SK-N-SH treated with all-trans-retinoic acid at 6 μM for 48 hours (cell line): ENCODE measurements at regions not wholly inside any gene's neighbourhood (a gene's known extent, or its start where the extent isn't known, plus 50 kb on each side); places are given as distances from the start of the nearest gene placed in this dataset.
A peak's percentile ranks its signal among the peaks of the same experiment; 100 is the strongest.

Experiments
- ATAC-seq: fragments of 200-7000 bp; cut with Tn5 transposase; 3 replicates; pipeline ENCODE4 v1.9.1; 2020; ENCODE audit warnings: mild to moderate bottlenecking, moderate library complexity
- ARNTL ChIP-seq: fragments of 450-650 bp; formaldehyde crosslinking; IDR thresholded peaks from 2 replicates; pipeline ENCODE4 v1.5.0; 2020; ENCODE audit warnings: low read depth, mild to moderate bottlenecking, moderate library complexity, borderline replicate concordance
- CREB5 ChIP-seq: fragments of 250-450 bp; sonication (Bioruptor Pico); IDR thresholded peaks from 2 replicates; pipeline ENCODE4 v1.5.1; 2020; ENCODE audit warnings: low read depth, mild to moderate bottlenecking, moderate library complexity
- CSDC2 ChIP-seq: fragments of 250-450 bp; sonication (Bioruptor Pico); IDR thresholded peaks from 2 replicates; pipeline ENCODE4 v1.5.0; 2020; ENCODE audit warnings: mild to moderate bottlenecking, moderate library complexity
- CSRNP3 ChIP-seq: fragments of 250-450 bp; sonication (Bioruptor Pico); IDR thresholded peaks from 2 replicates; pipeline ENCODE4 v1.5.1; 2021; ENCODE audit warnings: mild to moderate bottlenecking, moderate library complexity
- ESRRG ChIP-seq: fragments of 250-450 bp; sonication (Bioruptor Pico); IDR thresholded peaks from 2 replicates; pipeline ENCODE4 v1.6.1; 2021; ENCODE audit warnings: mild to moderate bottlenecking
- ISL1 ChIP-seq: fragments of 250-450 bp; sonication (Bioruptor Pico); IDR thresholded peaks from 2 replicates; pipeline ENCODE4 v2.1.2; 2022; ENCODE audit warnings: mild to moderate bottlenecking, moderate library complexity
- OSR1 ChIP-seq: fragments of 250-450 bp; sonication (Bioruptor Pico); IDR thresholded peaks from 2 replicates; pipeline ENCODE4 v1.8.0; 2022; ENCODE audit warnings: moderate library complexity, mild to moderate bottlenecking, inconsistent platforms
- PPARA ChIP-seq: fragments of 250-450 bp; sonication (Bioruptor Pico); IDR thresholded peaks from 2 replicates; pipeline ENCODE4 v1.5.0; 2020; ENCODE audit warnings: mild to moderate bottlenecking, borderline replicate concordance
- RARB ChIP-seq: fragments of 250-450 bp; sonication (Bioruptor Pico); IDR thresholded peaks from 2 replicates; pipeline ENCODE4 v1.8.0; 2021; ENCODE audit warnings: mild to moderate bottlenecking, moderate library complexity
- SNAI2 ChIP-seq: fragments of 250-450 bp; sonication (Bioruptor Pico); IDR thresholded peaks from 2 replicates; pipeline ENCODE4 v1.5.0; 2020; ENCODE audit warnings: mild to moderate bottlenecking, moderate library complexity
- TOX ChIP-seq: fragments of 250-450 bp; sonication (Bioruptor Pico); IDR thresholded peaks from 2 replicates; pipeline ENCODE4 v1.8.0; 2021; ENCODE audit warnings: mild to moderate bottlenecking, moderate library complexity, borderline replicate concordance
- ZC3H10 ChIP-seq: fragments of 250-450 bp; sonication (Bioruptor Pico); IDR thresholded peaks from 2 replicates; pipeline ENCODE4 v1.5.1; 2021; ENCODE audit warnings: mild to moderate bottlenecking, moderate library complexity
- ZFP3 ChIP-seq: fragments of 250-450 bp; sonication (Bioruptor Pico); IDR thresholded peaks from 2 replicates; pipeline ENCODE4 v1.5.0; 2020; ENCODE audit warnings: mild to moderate bottlenecking, moderate library complexity
- ZFP30 ChIP-seq: fragments of 450-650 bp; formaldehyde crosslinking; IDR thresholded peaks from 2 replicates; pipeline ENCODE4 v1.5.0; 2022; ENCODE audit warnings: mild to moderate bottlenecking, moderate library complexity
- ZNF565 ChIP-seq: fragments of 450-650 bp; formaldehyde crosslinking; conservative IDR thresholded peaks from 2 replicates; pipeline ENCODE4 v1.5.0; 2020; ENCODE audit warnings: low read depth, mild to moderate bottlenecking, moderate library complexity
- ZNF70 ChIP-seq: fragments of 450-650 bp; formaldehyde crosslinking; IDR thresholded peaks from 2 replicates; pipeline ENCODE4 v1.5.0; 2020; ENCODE audit warnings: mild to moderate bottlenecking, moderate library complexity
- ZNF8 ChIP-seq: fragments of 450-650 bp; formaldehyde crosslinking; IDR thresholded peaks from 2 replicates; pipeline ENCODE4 v1.5.0; 2020; ENCODE audit warnings: mild to moderate bottlenecking, moderate library complexity
- TF ChIP-seq, protein P1 (sequence below): fragments of 250-450 bp; sonication (Bioruptor Pico); IDR thresholded peaks from 2 replicates; pipeline ENCODE4 v1.8.0; 2021; ENCODE audit warnings: low read depth, mild to moderate bottlenecking, moderate library complexity, borderline replicate concordance
- TF ChIP-seq, protein P2 (sequence below): fragments of 250-450 bp; sonication (Bioruptor Pico); IDR thresholded peaks from 2 replicates; pipeline ENCODE4 v1.5.0; 2020; ENCODE audit warnings: mild to moderate bottlenecking, moderate library complexity
- TF ChIP-seq, protein P3 (sequence below): fragments of 250-450 bp; sonication (Bioruptor Pico); IDR thresholded peaks from 2 replicates; pipeline ENCODE4 v1.8.0; 2020; ENCODE audit warnings: mild to moderate bottlenecking, moderate library complexity, borderline replicate concordance

GRCh38 chr14:80269353-80269925 is 58.1 kb upstream of the DIO2 start:
- ATAC-seq: peak; percentile 66
- TF ChIP-seq ZNF565 (CRISPR knock-in tag) (no peak), ESRRG (CRISPR knock-in tag) (no peak), ISL1 (CRISPR knock-in tag) (no peak), ZNF8 (CRISPR knock-in tag) (no peak), PPARA (CRISPR knock-in tag) (no peak), TOX (CRISPR knock-in tag) (no peak), CREB5 (CRISPR knock-in tag) (no peak), ARNTL (CRISPR knock-in tag) (no peak), SNAI2 (CRISPR knock-in tag) (no peak)
- TF ChIP-seq, protein P1, sequence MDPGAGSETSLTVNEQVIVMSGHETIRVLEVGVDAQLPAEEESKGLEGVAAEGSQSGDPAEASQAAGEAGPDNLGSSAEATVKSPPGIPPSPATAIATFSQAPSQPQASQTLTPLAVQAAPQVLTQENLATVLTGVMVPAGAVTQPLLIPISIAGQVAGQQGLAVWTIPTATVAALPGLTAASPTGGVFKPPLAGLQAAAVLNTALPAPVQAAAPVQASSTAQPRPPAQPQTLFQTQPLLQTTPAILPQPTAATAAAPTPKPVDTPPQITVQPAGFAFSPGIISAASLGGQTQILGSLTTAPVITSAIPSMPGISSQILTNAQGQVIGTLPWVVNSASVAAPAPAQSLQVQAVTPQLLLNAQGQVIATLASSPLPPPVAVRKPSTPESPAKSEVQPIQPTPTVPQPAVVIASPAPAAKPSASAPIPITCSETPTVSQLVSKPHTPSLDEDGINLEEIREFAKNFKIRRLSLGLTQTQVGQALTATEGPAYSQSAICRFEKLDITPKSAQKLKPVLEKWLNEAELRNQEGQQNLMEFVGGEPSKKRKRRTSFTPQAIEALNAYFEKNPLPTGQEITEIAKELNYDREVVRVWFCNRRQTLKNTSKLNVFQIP (CRISPR knock-in tag): no peak
- TF ChIP-seq, protein P2, sequence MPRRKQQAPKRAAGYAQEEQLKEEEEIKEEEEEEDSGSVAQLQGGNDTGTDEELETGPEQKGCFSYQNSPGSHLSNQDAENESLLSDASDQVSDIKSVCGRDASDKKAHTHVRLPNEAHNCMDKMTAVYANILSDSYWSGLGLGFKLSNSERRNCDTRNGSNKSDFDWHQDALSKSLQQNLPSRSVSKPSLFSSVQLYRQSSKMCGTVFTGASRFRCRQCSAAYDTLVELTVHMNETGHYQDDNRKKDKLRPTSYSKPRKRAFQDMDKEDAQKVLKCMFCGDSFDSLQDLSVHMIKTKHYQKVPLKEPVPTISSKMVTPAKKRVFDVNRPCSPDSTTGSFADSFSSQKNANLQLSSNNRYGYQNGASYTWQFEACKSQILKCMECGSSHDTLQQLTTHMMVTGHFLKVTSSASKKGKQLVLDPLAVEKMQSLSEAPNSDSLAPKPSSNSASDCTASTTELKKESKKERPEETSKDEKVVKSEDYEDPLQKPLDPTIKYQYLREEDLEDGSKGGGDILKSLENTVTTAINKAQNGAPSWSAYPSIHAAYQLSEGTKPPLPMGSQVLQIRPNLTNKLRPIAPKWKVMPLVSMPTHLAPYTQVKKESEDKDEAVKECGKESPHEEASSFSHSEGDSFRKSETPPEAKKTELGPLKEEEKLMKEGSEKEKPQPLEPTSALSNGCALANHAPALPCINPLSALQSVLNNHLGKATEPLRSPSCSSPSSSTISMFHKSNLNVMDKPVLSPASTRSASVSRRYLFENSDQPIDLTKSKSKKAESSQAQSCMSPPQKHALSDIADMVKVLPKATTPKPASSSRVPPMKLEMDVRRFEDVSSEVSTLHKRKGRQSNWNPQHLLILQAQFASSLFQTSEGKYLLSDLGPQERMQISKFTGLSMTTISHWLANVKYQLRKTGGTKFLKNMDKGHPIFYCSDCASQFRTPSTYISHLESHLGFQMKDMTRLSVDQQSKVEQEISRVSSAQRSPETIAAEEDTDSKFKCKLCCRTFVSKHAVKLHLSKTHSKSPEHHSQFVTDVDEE (CRISPR knock-in tag): no peak

DNA sequence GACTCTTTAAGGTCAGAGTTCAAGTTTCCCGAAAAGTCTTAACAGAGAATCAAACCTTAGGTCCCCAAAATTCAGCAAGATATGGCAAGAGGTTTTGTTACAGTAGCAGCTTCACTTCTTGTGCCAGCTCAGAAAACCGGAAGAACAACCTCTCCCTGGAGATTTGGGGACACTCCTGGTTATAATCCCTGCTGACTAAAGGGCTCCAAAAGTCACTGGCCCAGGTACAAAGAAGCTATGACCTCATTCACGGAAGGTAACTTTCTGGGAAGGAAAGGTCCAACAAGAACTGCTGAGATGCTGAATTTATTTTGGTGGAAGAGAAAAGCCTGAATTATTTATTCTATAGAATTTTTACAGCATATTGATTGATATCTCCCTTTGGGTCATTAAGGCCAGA is 55.6 kb upstream of the DIO2 start:
- no peak for ATAC-seq
- no peak for TF ChIP-seq ZNF565 (CRISPR knock-in tag)
- no peak for TF ChIP-seq TOX (CRISPR knock-in tag)
- TF ChIP-seq CSRNP3: no peak
- no peak for TF ChIP-seq ZFP3 (CRISPR knock-in tag)
- no peak for TF ChIP-seq RARB (CRISPR knock-in tag)
- TF ChIP-seq ESRRG (CRISPR knock-in tag): no peak
- TF ChIP-seq ZFP30 (CRISPR knock-in tag): no peak
- no peak for TF ChIP-seq ZC3H10 (CRISPR knock-in tag)
- no peak for TF ChIP-seq ZNF70 (CRISPR knock-in tag)
- TF ChIP-seq ISL1 (CRISPR knock-in tag): no peak
- no peak for TF ChIP-seq OSR1 (CRISPR knock-in tag)
- no peak for TF ChIP-seq ZNF8 (CRISPR knock-in tag)
- TF ChIP-seq, protein P3, sequence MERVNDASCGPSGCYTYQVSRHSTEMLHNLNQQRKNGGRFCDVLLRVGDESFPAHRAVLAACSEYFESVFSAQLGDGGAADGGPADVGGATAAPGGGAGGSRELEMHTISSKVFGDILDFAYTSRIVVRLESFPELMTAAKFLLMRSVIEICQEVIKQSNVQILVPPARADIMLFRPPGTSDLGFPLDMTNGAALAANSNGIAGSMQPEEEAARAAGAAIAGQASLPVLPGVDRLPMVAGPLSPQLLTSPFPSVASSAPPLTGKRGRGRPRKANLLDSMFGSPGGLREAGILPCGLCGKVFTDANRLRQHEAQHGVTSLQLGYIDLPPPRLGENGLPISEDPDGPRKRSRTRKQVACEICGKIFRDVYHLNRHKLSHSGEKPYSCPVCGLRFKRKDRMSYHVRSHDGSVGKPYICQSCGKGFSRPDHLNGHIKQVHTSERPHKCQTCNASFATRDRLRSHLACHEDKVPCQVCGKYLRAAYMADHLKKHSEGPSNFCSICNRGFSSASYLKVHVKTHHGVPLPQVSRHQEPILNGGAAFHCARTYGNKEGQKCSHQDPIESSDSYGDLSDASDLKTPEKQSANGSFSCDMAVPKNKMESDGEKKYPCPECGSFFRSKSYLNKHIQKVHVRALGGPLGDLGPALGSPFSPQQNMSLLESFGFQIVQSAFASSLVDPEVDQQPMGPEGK (CRISPR knock-in tag): no peak
- TF ChIP-seq, protein P2 (CRISPR knock-in tag): no peak
- TF ChIP-seq CSDC2 (CRISPR knock-in tag): no peak
- TF ChIP-seq PPARA (CRISPR knock-in tag): no peak
